KMS-11 (cell line): ENCODE measurements at regions not wholly inside any gene's neighbourhood (a gene's known extent, or its start where the extent isn't known, plus 50 kb on each side); places are given as distances from the start of the nearest gene placed in this dataset.

ENCODE experiments used
- H2AFZ ChIP-seq: fragments of 200-600 bp; sonication (generic); 2 replicates; pipeline ENCODE4 v1.6.1; 2016; ENCODE audit warnings: antibody characterized with exemption, mixed run types, low read depth
- H3K27ac ChIP-seq: fragments of 200-600 bp; sonication (generic); 2 replicates; pipeline ENCODE4 v1.6.1; 2016; ENCODE audit warnings: mild to moderate bottlenecking, mixed run types
- H3K27me3 ChIP-seq: fragments of 200-600 bp; sonication (generic); 2 replicates; pipeline ENCODE4 v1.6.1; 2017; ENCODE audit warnings: mild to moderate bottlenecking, low read depth, mixed run types, moderate library complexity; ENCODE audit not compliant: insufficient read depth
- H3K36me3 ChIP-seq: fragments of 200-600 bp; sonication (generic); 2 replicates; pipeline ENCODE4 v1.6.1; 2017; ENCODE audit warnings: mild to moderate bottlenecking, mixed run types; ENCODE audit not compliant: insufficient read depth
- H3K4me1 ChIP-seq: fragments of 200-600 bp; sonication (generic); 2 replicates; pipeline ENCODE4 v1.6.1; 2016; ENCODE audit warnings: mild to moderate bottlenecking, low read depth, mixed run types; ENCODE audit not compliant: poor library complexity, severe bottlenecking
- H3K4me2 ChIP-seq: fragments of 200-600 bp; sonication (generic); 2 replicates; pipeline ENCODE4 v1.7.0; 2016; ENCODE audit warnings: mild to moderate bottlenecking, mixed run types
- H3K4me3 ChIP-seq: fragments of 200-600 bp; sonication (generic); IDR thresholded peaks from 2 replicates; pipeline ENCODE4 v1.6.1; 2017; ENCODE audit warnings: low read depth, low read length, mixed read lengths; ENCODE audit not compliant: insufficient read depth
- H3K79me2 ChIP-seq: fragments of 200-600 bp; sonication (generic); 2 replicates; pipeline ENCODE4 v1.6.1; 2016; ENCODE audit warnings: low read depth, mixed run types; ENCODE audit not compliant: insufficient read depth
- H3K9ac ChIP-seq: fragments of 200-600 bp; sonication (generic); 2 replicates; pipeline ENCODE4 v1.6.1; 2016; ENCODE audit warnings: mild to moderate bottlenecking, mixed run types
- H4K20me1 ChIP-seq: fragments of 200-600 bp; sonication (generic); 2 replicates; pipeline ENCODE4 v1.6.1; 2016; ENCODE audit warnings: mild to moderate bottlenecking, mixed run types; ENCODE audit not compliant: insufficient read depth
- CTCF ChIP-seq: fragments of 200-600 bp; sonication (generic); conservative IDR thresholded peaks from 2 replicates; pipeline ENCODE4 v1.6.1; 2017; ENCODE audit warnings: low read depth, mild to moderate bottlenecking, antibody characterized with exemption, low read length, moderate library complexity, mixed read lengths

GRCh38 chr15:69852916-69853315 lies 244.8 kb downstream of the TLE3 start:
- Histone ChIP-seq H3K27me3 (no peaks in the 10 kb centered on the region), H3K79me2 (no peaks in the 10 kb centered on the region), H3K27ac (no peak overlapping the region), H2AFZ (no peak overlapping the region), H3K4me2 (no peak overlapping the region), H3K4me1 (no peaks in the 10 kb centered on the region), H3K36me3 (no peaks in the 10 kb centered on the region), H3K4me3 (no peak overlapping the region), H4K20me1 (no peaks in the 10 kb centered on the region), H3K9ac (no peak overlapping the region)
- TF ChIP-seq CTCF, result no peak

DNA sequence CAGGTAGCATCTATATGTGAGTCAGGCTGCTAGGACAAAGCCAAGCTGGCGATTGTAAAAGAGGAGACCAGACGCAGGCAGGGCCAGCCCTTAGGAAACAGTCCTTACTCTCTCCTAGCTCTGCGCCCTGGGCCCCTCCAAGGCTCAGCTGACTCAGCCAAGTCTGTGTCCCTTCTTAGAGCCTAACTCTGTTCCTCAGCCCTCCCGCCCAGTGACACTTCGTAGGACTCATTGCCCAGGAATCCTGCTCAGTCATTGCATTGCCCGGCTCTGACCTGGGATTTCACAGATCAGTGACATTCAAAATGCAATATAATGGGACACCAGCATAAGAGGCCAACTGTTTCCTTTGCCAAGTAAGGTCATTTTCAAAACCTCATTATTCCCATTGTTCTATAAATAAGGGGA lies 244.2 kb downstream of the TLE3 start:
- Histone ChIP-seq H3K4me1 (no peaks in the 10 kb centered on the region), H3K4me2 (no peak overlapping the region), H3K27ac (no peak overlapping the region), H3K4me3 (no peak overlapping the region), H3K27me3 (no peaks in the 10 kb centered on the region), H3K79me2 (no peaks in the 10 kb centered on the region), H2AFZ (no peak overlapping the region), H3K36me3 (no peaks in the 10 kb centered on the region), H3K9ac (no peak overlapping the region), H4K20me1 (no peaks in the 10 kb centered on the region)
- TF ChIP-seq CTCF, result no peak

DNA sequence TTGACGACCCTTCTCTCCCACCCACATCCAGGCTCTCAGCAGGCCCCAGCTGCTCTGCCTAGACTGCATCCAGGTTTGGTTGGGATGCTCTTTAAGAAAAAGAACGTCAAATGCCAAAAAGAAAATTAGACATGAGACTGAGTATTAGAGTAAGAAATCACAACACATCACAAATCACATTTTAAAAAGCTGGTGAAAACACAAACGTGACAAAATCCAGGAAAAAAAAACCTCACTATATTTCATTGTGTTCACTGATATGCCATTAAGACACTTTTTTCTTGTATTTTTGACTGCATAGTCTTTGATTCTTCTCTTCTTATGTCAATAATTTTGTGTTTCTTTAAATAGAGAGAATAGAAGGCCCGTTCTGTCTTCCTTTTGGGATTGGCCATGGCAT lies 243.7 kb downstream of the TLE3 start:
- Histone ChIP-seq H3K27ac (no peak overlapping the region), H3K36me3 (no peaks in the 10 kb centered on the region), H3K9ac (no peak overlapping the region), H4K20me1 (no peaks in the 10 kb centered on the region), H3K4me1 (no peaks in the 10 kb centered on the region), H3K79me2 (no peaks in the 10 kb centered on the region), H2AFZ (no peak overlapping the region), H3K27me3 (no peaks in the 10 kb centered on the region), H3K4me2 (no peak overlapping the region), H3K4me3 (no peak overlapping the region)
- TF ChIP-seq CTCF, result no peak

DNA sequence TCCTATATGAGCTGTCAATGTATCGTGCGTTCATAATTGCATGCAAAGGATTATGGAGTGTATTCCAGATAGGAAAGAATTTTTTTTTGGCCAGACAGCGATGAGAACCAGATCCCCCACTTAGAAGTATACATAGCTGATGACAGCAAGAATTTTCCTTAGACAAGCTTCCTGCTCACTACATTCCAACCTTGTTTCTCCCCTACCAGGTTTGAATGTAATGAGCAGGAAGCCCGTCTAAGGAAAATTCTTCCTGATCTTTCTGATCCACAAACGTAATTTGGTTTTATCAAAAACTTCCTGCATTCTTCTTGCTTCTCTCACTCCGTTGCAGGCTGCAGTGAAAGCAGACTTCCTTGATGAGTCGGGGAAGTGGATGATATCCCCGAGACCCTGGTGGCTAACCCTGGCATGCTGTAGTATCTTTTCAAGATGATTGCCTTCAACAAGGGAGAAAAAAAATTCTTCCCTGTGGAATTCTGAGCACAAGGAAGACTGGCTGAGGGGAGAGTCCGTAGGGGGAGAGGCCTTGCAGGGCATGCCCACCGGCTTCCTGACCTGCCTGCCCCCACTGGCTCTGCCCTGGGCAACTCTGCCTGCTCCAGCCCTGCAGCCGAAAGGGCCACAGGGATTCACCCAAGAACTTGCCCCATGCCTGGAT lies 243.1 kb downstream of the TLE3 start:
- Histone ChIP-seq H4K20me1 (no peaks in the 10 kb centered on the region), H3K27me3 (no peaks in the 10 kb centered on the region), H3K4me3 (no peak overlapping the region), H3K4me1 (no peaks in the 10 kb centered on the region), H3K27ac (no peak overlapping the region), H2AFZ (no peak overlapping the region), H3K4me2 (no peak overlapping the region), H3K9ac (no peak overlapping the region), H3K79me2 (no peaks in the 10 kb centered on the region), H3K36me3 (no peaks in the 10 kb centered on the region)
- TF ChIP-seq CTCF, result no peak
